GM18867 (cell line): ENCODE measurements at regions not wholly inside any gene's neighbourhood (a gene's known extent, or its start where the extent isn't known, plus 50 kb on each side); places are given as distances from the start of the nearest gene placed in this dataset.

ENCODE experiments used
- ATAC-seq: cut with Tn5 transposase; IDR thresholded peaks from one replicate; pipeline ENCODE4 v1.9.1; 2021; ENCODE audit warnings: mild to moderate bottlenecking, moderate library complexity; ENCODE audit not compliant: unreplicated experiment

DNA sequence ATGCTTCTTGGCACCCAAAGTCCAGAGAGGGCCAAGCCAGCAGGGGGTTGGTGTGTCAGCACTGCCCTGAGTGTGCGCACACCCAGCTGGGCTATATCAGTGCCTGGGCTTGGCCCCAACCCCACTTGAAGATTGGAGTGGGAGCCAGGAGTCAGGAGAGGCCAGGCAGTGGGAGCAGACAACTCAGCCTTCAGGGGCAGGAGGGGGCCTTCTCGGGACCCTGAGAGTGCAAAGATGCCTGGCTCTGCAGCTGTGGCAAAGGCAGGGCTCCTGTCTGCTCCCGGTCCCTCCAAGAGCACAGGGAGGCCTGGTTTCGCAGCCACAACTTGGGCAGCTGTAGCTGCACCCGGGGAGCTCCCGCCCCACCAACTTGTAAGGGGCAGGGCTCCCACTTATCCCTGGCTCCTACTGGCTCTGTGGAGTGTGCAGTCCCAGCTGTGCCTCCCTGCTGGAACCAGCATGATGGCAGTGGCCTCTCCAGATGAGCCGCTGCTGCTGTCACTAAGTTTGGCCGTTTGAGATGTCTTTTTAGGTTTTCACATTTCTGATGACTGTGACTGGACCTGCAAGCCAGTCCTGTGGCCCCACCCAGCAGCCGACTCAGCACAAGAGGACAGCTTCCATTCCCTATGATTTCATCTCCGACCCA is 148.8 kb upstream of the HS6ST1 start:
- no peak for ATAC-seq

GRCh38 chr2:128468186-128468920 is 149.7 kb upstream of the HS6ST1 start:
- ATAC-seq: no peak

- ATAC-seq: no peak
Observed at GRCh38 chr2:128469203-128469602, 150.5 kb upstream of the HS6ST1 start.

- no peak for ATAC-seq
Observed at GRCh38 chr2:128469875-128470274, 151.2 kb upstream of the HS6ST1 start.

GRCh38 chr2:128472789-128473174 is 154.1 kb upstream of the HS6ST1 start:
- ATAC-seq: no peak

DNA sequence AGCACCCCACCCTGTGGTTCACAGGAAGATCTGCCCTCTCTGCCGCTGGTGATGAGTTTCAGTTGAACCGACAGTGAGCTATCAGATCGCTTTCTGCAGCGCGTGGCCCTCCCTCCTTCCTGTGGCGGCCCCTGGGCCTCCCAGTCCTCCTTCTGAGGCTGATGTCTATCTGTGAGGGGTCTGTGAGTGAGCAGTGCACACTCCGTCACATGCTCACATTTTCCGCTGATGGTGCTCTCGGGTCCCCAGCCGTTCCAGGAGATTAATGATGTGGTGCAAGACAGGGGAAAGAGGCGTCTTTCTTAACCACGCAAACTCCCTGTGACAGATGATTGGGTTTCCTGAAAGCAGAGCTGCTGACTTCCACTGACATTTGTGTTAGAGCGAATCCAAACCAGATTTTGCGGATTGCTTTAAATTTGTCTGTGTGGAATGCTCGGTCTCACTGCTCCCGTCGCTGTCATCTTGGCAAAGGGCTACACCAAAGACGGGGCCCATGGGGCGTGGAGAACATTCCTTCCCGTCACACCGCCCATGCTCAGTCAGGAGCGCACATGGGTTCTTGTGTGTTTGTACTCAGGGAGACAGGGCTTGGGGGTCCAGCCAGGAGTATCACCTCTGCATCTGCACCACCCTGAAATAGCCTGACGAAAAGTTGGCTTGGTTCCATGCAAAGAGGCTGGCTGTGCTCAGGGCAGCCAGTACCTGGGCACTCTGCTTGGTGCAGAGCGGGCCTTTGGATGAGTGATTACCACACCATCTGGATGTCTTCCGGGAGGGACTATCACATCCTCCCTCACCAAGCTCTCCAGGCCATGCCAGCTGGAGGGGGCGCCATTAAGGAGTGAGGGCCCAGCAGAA is 154.7 kb upstream of the HS6ST1 start:
- ATAC-seq: no peak

DNA sequence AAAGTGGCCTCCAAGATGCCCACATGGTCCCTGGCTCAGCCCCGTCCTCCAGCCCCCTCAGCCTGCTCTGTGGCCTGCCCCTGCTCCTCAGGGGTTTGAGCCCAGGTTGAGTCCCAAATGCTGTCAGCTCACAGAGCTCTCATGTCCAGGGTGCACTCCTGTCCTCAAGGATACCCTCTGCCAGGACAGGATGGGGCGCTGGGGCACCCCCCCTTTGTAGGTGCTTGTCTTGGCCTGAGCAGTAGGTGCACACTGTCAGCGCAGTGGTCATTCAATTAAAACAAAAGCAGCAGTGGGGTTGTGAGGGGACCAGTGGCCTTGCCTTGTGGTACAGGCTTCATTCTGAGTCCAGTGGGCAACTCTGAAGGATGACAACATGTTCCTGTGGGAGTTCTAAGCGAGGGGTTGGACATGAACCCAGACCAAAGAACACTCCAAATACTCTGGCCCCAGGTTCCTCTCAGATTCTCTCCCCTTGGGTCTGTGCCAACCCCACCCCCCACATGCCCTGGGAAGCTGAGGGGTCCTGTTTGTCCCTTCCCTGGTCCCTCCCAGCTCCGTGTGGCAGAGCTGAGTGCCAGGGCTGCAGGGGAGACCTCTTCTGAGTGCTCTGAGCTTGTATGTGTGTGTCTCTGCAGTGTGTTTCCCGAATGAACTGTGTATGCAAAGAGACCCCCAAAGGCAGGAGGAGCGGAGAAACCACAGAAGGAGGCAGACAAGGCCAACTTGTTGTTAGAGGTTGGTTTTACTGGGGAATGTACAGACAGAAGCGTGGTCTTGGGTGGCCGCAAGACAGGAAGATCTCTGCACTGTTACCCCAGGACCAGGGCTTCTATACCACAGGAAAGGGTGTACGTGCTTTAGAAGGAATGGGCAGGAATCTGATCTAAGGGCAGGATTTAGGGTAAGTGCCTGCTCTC is 155.6 kb upstream of the HS6ST1 start:
- ATAC-seq: no peak

GRCh38 chr2:128474962-128475361 is 156.3 kb upstream of the HS6ST1 start:
- ATAC-seq: no peak

- no peak for ATAC-seq
Observed at GRCh38 chr2:128475427-128476211, 157.0 kb upstream of the HS6ST1 start.

GRCh38 chr2:128477026-128477820 is 158.6 kb upstream of the HS6ST1 start:
- no peak for ATAC-seq

- ATAC-seq: no peak
Observed at GRCh38 chr2:128477891-128478290, 159.2 kb upstream of the HS6ST1 start.

DNA sequence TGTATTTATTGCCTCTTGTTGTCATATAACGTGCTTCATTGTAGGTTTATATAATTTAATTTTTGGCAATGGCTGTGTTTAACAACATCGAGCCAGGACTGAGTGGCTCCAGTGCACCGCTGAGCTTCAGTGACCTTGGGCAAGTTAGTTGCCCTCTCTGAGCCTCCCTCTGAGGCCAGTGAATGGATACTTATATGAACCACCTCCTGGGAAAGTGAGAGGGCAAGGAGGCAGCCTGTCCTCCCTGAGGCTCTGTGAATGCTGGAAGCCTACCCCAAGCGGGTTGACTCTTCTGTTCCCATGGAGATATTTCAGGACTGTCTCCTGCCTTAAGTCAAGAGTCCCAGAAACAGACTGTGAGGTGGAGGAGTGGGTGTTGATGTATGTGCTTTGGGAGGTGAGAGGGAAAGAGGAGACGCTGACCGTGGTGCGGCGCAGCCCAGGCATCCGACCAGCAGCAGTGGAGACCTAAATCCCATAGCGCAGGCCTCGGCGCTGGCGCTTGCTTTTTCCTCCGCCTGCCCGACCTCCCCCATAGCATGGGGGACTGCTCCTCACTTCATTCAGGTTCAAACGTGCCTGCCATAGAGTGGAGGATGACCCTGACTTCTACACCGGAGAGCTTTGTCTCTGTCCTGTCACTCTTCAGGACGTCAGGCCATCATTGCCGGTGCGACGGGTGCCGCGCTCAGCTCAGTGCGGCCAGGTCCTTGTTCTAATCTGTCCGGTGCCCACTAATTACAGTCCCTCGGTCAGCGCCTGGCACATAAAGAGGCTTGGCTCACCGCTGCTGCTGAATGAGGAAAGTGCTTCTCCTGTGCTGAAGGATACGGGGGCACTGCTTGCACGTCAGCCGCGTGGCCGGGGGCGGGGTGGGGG is 167.3 kb upstream of the HS6ST1 start:
- ATAC-seq: no peak

DNA sequence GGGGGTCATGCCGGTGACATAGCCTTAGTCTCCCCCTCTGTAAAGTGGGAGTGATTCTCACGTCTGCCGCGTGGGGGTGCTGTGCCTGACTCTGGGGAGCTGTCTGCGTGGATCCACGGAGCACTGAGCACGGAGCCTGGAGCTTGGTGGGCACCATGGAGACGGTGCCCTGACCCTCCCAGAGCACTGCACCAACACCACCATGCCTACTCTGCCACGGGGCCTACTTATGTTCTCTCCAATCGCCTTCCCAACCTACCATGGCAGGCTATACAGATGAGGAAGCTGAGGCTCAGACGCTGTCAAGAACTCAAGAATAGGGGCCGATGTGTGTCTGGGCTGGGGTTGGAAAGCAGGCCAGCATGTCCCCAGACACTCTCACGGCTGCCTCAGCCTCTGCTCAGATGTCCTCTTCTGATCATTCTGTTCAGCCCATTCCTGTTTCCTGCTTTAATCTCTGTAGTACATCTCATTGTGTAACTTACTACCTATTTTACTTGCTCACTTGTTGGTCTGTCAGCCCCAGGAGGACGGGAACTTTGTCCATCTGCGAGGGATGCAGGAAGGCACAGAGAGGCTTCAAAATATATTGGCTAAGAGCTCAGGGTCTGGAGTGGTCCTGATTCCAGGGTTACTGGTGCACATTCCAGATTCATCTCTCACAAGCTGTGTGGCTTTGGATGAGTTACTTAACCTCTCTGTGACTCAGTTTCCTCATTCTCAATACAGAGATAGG is 168.1 kb upstream of the HS6ST1 start:
- no peak for ATAC-seq

DNA sequence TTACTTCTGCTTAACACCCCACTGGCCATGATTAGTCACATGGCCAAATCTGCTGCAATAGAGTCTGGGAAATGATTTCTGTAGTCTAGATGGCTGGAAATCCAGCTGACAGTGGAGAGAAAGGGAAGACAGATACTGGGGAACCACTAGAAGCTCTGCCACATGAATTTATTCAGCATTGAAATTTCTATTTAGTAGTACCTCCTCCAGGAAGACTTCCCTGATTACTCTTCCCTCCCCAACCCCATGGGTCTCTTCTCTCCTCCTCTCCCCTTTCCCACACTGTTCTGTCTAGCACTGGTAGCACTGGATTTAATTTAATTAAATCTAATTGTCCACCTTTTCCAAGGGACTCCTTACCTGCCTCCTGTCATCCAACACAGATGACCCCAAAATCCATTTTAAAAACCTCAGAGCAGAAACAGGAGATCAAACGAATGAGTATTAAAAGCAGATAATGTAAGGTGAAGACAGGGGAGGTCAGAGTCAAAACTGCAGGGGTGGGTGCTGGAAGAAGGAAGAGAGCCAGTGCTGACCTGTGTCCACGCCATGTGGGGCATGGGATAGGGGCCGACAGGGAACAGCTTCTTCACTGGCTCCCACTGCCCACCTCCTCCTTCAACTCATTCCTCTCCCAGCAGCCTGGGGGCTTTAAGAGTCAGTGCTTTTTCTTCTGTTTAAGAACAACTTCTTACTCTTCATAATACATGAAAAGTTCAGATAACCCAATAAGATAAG is 169.2 kb upstream of the HS6ST1 start:
- ATAC-seq: no peak

GRCh38 chr2:128488434-128488833 is 169.8 kb upstream of the HS6ST1 start:
- no peak for ATAC-seq

DNA sequence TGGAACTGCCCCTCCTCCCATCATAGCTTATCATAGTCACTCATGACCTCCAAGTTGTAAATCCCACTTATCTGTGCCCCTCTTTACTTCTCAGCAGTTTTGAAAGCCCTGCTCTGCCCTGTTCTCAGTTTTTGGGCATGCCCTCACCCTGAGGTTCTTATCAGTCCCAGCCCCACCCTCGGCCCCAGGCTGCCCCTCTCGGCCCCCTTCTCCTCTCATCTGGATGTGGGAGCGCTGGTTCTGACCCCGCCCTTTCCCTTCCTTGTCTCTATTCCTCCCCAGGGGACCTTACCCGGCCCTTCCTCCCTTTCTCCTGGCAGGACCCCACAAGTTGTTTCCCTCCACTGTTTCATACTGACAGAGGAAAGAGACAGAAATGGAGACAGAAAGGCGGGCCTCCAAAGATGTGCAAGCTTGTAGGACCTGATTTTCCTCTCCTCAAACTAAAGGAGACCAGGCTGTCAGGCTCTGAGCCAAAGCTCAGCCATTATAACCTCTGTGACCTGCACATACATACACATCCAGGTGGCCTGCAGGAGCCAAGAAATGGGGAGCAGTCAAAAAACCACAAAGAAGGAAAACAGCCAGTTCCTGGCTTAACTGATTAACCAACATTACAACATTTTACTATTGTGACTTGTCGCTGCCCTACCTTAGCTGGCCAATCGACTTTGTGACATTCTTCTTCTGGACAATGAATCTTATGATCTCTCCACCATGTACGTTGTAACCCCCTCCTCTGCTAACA is 171.0 kb upstream of the HS6ST1 start:
- ATAC-seq: no peak
